Adrenal gland (tissue), 5 donors: ENCODE measurements at regions not wholly inside any gene's neighbourhood (a gene's known extent, or its start where the extent isn't known, plus 50 kb on each side); places are given as distances from the start of the nearest gene placed in this dataset.

ENCODE experiments used
- POLR2A ChIP-seq, 2 donors: fragments of 450-650 bp; IDR thresholded peaks; one replicate each; pipeline ENCODE4 v1.6.1; 2017; ENCODE audit warnings: antibody characterized with exemption in 2 of 2, mild to moderate bottlenecking in 2 of 2, moderate library complexity in 1 of 2
- TF ChIP-seq, protein P1 (sequence below), 6 experiments: fragments of 450-650 bp in 4 of 6; fragments of 200-600 bp in 2 of 6; sonication (generic) in 1 of 6; IDR thresholded peaks; 1 replicate in 5 of 6; 2 replicates in 1 of 6; pipeline versions ENCODE4 v1.5.1 to v1.8.0; 2016 to 2021; ENCODE audit warnings: antibody characterized with exemption in 6 of 6, mild to moderate bottlenecking in 2 of 6, moderate library complexity in 1 of 6
- donor health status: DM: no; HTN: no; CAD: no.

GRCh38 chr13:78468621-78469020, 134.7 kb downstream of the POU4F1 start:
- TF ChIP-seq, protein P1, sequence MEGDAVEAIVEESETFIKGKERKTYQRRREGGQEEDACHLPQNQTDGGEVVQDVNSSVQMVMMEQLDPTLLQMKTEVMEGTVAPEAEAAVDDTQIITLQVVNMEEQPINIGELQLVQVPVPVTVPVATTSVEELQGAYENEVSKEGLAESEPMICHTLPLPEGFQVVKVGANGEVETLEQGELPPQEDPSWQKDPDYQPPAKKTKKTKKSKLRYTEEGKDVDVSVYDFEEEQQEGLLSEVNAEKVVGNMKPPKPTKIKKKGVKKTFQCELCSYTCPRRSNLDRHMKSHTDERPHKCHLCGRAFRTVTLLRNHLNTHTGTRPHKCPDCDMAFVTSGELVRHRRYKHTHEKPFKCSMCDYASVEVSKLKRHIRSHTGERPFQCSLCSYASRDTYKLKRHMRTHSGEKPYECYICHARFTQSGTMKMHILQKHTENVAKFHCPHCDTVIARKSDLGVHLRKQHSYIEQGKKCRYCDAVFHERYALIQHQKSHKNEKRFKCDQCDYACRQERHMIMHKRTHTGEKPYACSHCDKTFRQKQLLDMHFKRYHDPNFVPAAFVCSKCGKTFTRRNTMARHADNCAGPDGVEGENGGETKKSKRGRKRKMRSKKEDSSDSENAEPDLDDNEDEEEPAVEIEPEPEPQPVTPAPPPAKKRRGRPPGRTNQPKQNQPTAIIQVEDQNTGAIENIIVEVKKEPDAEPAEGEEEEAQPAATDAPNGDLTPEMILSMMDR (IDR thresholded peaks at IDR 0.05), result no peak
- no peak for TF ChIP-seq POLR2A (IDR thresholded peaks at IDR 0.05)
